ENCODE measurements at regions not wholly inside any gene's neighbourhood (a gene's known extent, or its start where the extent isn't known, plus 50 kb on each side); places are given as distances from the start of the nearest gene placed in this dataset.

DNA sequence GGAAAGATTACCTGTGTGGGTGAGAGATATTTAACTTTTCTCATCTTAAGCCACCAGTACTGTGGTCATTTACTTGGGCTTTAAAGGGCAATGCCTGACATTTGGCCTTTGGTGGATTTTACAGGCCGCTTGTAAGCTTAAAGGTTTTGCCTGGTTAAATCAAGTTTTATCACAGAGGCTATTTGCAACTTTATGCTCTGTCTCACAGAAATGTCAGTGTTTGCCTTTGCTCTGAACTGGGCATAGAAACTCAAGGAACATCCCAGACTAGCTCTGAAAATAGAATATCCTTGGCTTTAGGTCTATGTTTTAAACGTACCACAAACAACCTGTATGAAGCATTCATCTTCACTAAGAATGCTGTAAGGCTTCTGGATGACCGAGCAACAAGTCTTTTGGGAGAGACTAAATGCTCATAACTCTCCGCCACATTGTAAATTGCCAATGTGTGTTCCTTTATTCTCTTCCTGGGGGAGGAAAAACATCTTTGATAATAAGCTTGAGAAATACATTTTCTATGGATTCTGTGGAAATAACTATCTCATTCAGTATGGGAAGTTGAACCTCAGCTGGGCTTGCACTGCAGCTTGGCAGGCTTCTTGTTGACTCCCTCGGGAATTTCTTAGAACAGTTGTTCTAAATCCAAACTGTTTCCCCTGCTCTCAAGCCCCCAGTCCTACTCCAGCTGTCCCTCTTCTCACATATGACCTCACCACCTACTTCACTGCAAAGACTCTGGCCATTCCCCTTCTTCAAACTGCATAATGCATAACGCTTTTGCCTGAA, 105.8 kb upstream of the WDR44 start:
- no peak for TF ChIP-seq POLR2AphosphoS5 (IDR thresholded peaks at IDR 0.05; ENCODE audit: borderline replicate concordance, low read depth, low read length)
- no peak for TF ChIP-seq EZH2 (IDR thresholded peaks at IDR 0.05)
